Neural cell (in vitro differentiated cells): ENCODE measurements at regions not wholly inside any gene's neighbourhood (a gene's known extent, or its start where the extent isn't known, plus 50 kb on each side); places are given as distances from the start of the nearest gene placed in this dataset.

Source experiments
- H2AFZ ChIP-seq: fragments of 200-600, 300-800 bp; sonication (generic), shearing (Covaris generic); 2 replicates; pipeline ENCODE4 v1.6.0; 2014; ENCODE audit warnings: low read depth, mild to moderate bottlenecking, antibody characterized with exemption, low read length, moderate library complexity
- H3F3A ChIP-seq: fragments of 200-600 bp; shearing (Covaris generic); 2 replicates; pipeline ENCODE4 v1.6.1; 2016; ENCODE audit warnings: mild to moderate bottlenecking, moderate library complexity, mixed read lengths, antibody characterized with exemption, low read length; ENCODE audit not compliant: insufficient read depth, poor library complexity, severe bottlenecking
- H3K27ac ChIP-seq: fragments of 200-600, 300-800 bp; sonication (generic), shearing (Covaris generic); 2 replicates; pipeline ENCODE4 v1.5.1; 2014; ENCODE audit warnings: mild to moderate bottlenecking, low read length, moderate library complexity
- H3K27me3 ChIP-seq: fragments of 300-800, 200-600 bp; sonication (generic), shearing (Covaris generic); 2 replicates; pipeline ENCODE4 v1.6.0; 2014; ENCODE audit warnings: mild to moderate bottlenecking, low read depth, low read length, moderate library complexity; ENCODE audit not compliant: insufficient read depth
- H3K36me3 ChIP-seq: fragments of 300-800, 200-600 bp; sonication (generic), shearing (Covaris generic); 2 replicates; pipeline ENCODE4 v1.5.1; 2014; ENCODE audit warnings: mild to moderate bottlenecking, antibody characterized with exemption, low read length, moderate library complexity; ENCODE audit not compliant: insufficient read depth
- H3K4me2 ChIP-seq: fragments of 300-800, 200-600 bp; sonication (generic), shearing (Covaris generic); 2 replicates; pipeline ENCODE4 v1.6.0; 2014; ENCODE audit warnings: mild to moderate bottlenecking, low read length
- H3K4me3 ChIP-seq: fragments of 300-800, 200-600 bp; sonication (generic), shearing (Covaris generic); 2 replicates; pipeline ENCODE4 v1.5.1; 2014; ENCODE audit warnings: mild to moderate bottlenecking, low read length, moderate library complexity
- H3K79me2 ChIP-seq: fragments of 200-600 bp; shearing (Covaris generic); replicated peaks from 2 replicates; pipeline ENCODE4 v1.6.0; 2014; ENCODE audit warnings: mild to moderate bottlenecking, low read length, moderate library complexity; ENCODE audit not compliant: insufficient read depth
- H3K9ac ChIP-seq: fragments of 300-800, 200-600 bp; sonication (generic), shearing (Covaris generic); 2 replicates; pipeline ENCODE4 v1.6.1; 2016; ENCODE audit warnings: mild to moderate bottlenecking, low read length, mixed read lengths
- H3K9me2 ChIP-seq: fragments of 200-600 bp; shearing (Covaris generic); 2 replicates; pipeline ENCODE4 v1.6.1; 2016; ENCODE audit warnings: mild to moderate bottlenecking, low read length, mixed read lengths; ENCODE audit not compliant: insufficient read depth
- H3K9me3 ChIP-seq: fragments of 200-600, 300-800 bp; sonication (generic), shearing (Covaris generic); 2 replicates; pipeline ENCODE4 v1.6.1; 2016; ENCODE audit warnings: mild to moderate bottlenecking, mixed run types, low read length, moderate library complexity, mixed read lengths
- H4K20me1 ChIP-seq: fragments of 200-600 bp; shearing (Covaris generic); 2 replicates; pipeline ENCODE4 v1.6.1; 2016; ENCODE audit warnings: mild to moderate bottlenecking, mixed run types; ENCODE audit not compliant: insufficient read depth
- EP300 ChIP-seq: fragments of 450-650 bp; conservative IDR thresholded peaks from 2 replicates; pipeline ENCODE4 v1.6.1; 2014; ENCODE audit warnings: antibody characterized with exemption, mild to moderate bottlenecking, moderate library complexity; ENCODE audit not compliant: poor library complexity, severe bottlenecking
- EZH2 ChIP-seq: fragments of 200-600, 300-800 bp; shearing (Covaris generic), sonication (generic); IDR thresholded peaks from 2 replicates; pipeline ENCODE4 v1.6.1; 2014; ENCODE audit warnings: antibody characterized with exemption, low read length, borderline replicate concordance, mild to moderate bottlenecking; ENCODE audit not compliant: insufficient read depth, poor library complexity, severe bottlenecking
- MXI1 ChIP-seq: fragments of 450-650 bp; conservative IDR thresholded peaks from 2 replicates; pipeline ENCODE4 v1.6.1; 2014; ENCODE audit warnings: antibody characterized with exemption, mild to moderate bottlenecking; ENCODE audit not compliant: poor library complexity, severe bottlenecking
- POLR2AphosphoS5 ChIP-seq: IDR thresholded peaks from 2 replicates; pipeline ENCODE4 v1.6.1; 2012
- RAD21 ChIP-seq: fragments of 450-650 bp; conservative IDR thresholded peaks from 2 replicates; pipeline ENCODE4 v1.6.1; 2014; ENCODE audit warnings: antibody characterized with exemption, mild to moderate bottlenecking, moderate library complexity
- SMC3 ChIP-seq: fragments of 450-650 bp; conservative IDR thresholded peaks from 2 replicates; pipeline ENCODE4 v1.6.1; 2014; ENCODE audit warnings: antibody characterized with exemption, mild to moderate bottlenecking, moderate library complexity; ENCODE audit not compliant: poor library complexity
- TAF1 ChIP-seq: IDR thresholded peaks from 2 replicates; pipeline ENCODE4 v1.6.1; 2012; ENCODE audit warnings: low read depth
- TF ChIP-seq, protein P1 (sequence below): IDR thresholded peaks from 2 replicates; pipeline ENCODE4 v1.6.1; 2012; ENCODE audit warnings: borderline replicate concordance
- TF ChIP-seq, protein P2 (sequence below): fragments of 450-650 bp; IDR thresholded peaks from 2 replicates; pipeline ENCODE4 v1.5.1; 2014; ENCODE audit warnings: antibody characterized with exemption, mild to moderate bottlenecking, moderate library complexity; ENCODE audit not compliant: poor library complexity, severe bottlenecking

GRCh38 chr7:121578669-121579068, 182.6 kb upstream of the FAM3C start:
- H4K20me1 ChIP-seq, result no peaks in the 10 kb centered on the region
- H3K4me2 ChIP-seq, result no peak overlapping the region
- no peaks in the 10 kb centered on the region for H3K36me3 ChIP-seq
- H3F3A ChIP-seq, result no peaks in the 10 kb centered on the region
- H3K79me2 ChIP-seq, result no peaks in the 10 kb centered on the region
- H3K9me3 ChIP-seq, result no peaks in the 10 kb centered on the region
- H2AFZ ChIP-seq, result no peak overlapping the region
- no peaks in the 10 kb centered on the region for H3K9me2 ChIP-seq
- no peak overlapping the region for H3K4me3 ChIP-seq
- no peak overlapping the region for H3K27ac ChIP-seq
- no peak overlapping the region for H3K9ac ChIP-seq
- TF ChIP-seq EP300 (no peak), POLR2AphosphoS5 (no peak), TAF1 (no peak), RAD21 (no peak), EZH2 (no peak), SMC3 (no peak), MXI1 (no peak)
- TF ChIP-seq, protein P1, sequence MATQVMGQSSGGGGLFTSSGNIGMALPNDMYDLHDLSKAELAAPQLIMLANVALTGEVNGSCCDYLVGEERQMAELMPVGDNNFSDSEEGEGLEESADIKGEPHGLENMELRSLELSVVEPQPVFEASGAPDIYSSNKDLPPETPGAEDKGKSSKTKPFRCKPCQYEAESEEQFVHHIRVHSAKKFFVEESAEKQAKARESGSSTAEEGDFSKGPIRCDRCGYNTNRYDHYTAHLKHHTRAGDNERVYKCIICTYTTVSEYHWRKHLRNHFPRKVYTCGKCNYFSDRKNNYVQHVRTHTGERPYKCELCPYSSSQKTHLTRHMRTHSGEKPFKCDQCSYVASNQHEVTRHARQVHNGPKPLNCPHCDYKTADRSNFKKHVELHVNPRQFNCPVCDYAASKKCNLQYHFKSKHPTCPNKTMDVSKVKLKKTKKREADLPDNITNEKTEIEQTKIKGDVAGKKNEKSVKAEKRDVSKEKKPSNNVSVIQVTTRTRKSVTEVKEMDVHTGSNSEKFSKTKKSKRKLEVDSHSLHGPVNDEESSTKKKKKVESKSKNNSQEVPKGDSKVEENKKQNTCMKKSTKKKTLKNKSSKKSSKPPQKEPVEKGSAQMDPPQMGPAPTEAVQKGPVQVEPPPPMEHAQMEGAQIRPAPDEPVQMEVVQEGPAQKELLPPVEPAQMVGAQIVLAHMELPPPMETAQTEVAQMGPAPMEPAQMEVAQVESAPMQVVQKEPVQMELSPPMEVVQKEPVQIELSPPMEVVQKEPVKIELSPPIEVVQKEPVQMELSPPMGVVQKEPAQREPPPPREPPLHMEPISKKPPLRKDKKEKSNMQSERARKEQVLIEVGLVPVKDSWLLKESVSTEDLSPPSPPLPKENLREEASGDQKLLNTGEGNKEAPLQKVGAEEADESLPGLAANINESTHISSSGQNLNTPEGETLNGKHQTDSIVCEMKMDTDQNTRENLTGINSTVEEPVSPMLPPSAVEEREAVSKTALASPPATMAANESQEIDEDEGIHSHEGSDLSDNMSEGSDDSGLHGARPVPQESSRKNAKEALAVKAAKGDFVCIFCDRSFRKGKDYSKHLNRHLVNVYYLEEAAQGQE, result no peak
- TF ChIP-seq, protein P2, sequence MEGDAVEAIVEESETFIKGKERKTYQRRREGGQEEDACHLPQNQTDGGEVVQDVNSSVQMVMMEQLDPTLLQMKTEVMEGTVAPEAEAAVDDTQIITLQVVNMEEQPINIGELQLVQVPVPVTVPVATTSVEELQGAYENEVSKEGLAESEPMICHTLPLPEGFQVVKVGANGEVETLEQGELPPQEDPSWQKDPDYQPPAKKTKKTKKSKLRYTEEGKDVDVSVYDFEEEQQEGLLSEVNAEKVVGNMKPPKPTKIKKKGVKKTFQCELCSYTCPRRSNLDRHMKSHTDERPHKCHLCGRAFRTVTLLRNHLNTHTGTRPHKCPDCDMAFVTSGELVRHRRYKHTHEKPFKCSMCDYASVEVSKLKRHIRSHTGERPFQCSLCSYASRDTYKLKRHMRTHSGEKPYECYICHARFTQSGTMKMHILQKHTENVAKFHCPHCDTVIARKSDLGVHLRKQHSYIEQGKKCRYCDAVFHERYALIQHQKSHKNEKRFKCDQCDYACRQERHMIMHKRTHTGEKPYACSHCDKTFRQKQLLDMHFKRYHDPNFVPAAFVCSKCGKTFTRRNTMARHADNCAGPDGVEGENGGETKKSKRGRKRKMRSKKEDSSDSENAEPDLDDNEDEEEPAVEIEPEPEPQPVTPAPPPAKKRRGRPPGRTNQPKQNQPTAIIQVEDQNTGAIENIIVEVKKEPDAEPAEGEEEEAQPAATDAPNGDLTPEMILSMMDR, result no peak
- H3K27me3 ChIP-seq, result no peaks in the 10 kb centered on the region

- Histone ChIP-seq H3F3A (no peaks in the 10 kb centered on the region), H3K36me3 (no peaks in the 10 kb centered on the region), H3K4me3 (no peak overlapping the region), H3K27ac (no peak overlapping the region), H3K4me2 (no peak overlapping the region), H3K9me2 (no peaks in the 10 kb centered on the region), H3K27me3 (no peaks in the 10 kb centered on the region), H3K9ac (no peak overlapping the region), H4K20me1 (no peaks in the 10 kb centered on the region), H3K9me3 (no peaks in the 10 kb centered on the region), H3K79me2 (no peaks in the 10 kb centered on the region), H2AFZ (no peak overlapping the region)
- TF ChIP-seq POLR2AphosphoS5, result no peak
- no peak for TF ChIP-seq EP300
- TF ChIP-seq, protein P1, result no peak
- TF ChIP-seq RAD21, result no peak
- no peak for TF ChIP-seq TAF1
- no peak for TF ChIP-seq SMC3
- no peak for TF ChIP-seq MXI1
- TF ChIP-seq, protein P2, result no peak
- no peak for TF ChIP-seq EZH2
Measured at GRCh38 chr7:121576148-121576917, 180.2 kb upstream of the FAM3C start.
